ENCODE measurements at regions not wholly inside any gene's neighbourhood (a gene's known extent, or its start where the extent isn't known, plus 50 kb on each side); places are given as distances from the start of the nearest gene placed in this dataset.

GRCh38 chr1:29783508-29784275 lies 547.4 kb downstream of the PTPRU start:
- H3F3A ChIP-seq (ENCODE audit: low read depth) = no peaks in the 10 kb centered on the region

DNA sequence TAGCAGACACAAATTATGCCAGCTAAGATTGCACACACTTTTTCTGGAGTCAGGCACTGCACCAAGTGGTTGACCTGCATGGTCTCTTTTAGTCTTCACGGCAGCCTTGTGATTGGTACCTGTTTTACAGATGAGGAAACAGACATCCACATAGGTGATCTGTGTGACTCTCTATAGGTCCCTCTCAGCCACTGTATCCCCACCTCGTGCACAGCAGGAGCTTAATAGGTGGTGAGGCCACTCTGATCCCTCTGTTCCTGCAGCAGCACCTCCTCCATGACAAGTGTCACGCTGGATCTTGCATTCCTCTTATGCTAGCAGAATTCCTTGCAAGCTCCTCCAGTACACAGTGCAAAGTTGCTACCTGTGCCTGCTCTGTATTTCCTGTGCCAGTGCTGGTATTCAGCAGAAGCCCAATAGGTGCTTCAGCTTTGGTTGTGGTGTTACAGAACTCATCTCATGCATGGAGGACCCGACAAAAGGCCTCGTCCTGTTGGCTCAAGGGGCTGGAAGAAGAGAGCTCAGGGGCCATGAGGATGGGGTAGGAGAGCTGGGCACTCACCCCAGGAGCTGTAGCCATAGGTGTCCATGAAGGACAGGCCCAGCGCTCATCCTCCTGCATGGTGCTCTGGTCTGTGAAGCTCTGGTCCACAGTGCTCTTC lies 546.7 kb downstream of the PTPRU start:
- Histone ChIP-seq H3K79me2 (ENCODE audit: insufficient read depth, low read length) (no peaks in the 10 kb centered on the region), H2AFZ (ENCODE audit: low read length) (no peak overlapping the region), H3K4me1 (ENCODE audit: insufficient read depth, low read length, poor library complexity, severe bottlenecking) (no peaks in the 10 kb centered on the region), H4K20me1 (ENCODE audit: insufficient read depth, low read length, poor library complexity, severe bottlenecking) (no peaks in the 10 kb centered on the region), H3K9me2 (replicated peaks; ENCODE audit: low read depth, low read length) (no peaks in the 10 kb centered on the region), H3K4me3 (ENCODE audit: low read length, poor library complexity, severe bottlenecking) (no peak overlapping the region), H3K36me3 (ENCODE audit: insufficient read depth, low read length) (no peaks in the 10 kb centered on the region), H3K9me3 (ENCODE audit: insufficient read depth, low read depth, low read length) (no peaks in the 10 kb centered on the region), H3K27me3 (ENCODE audit: insufficient read depth, low read length, poor library complexity, severe bottlenecking) (no peaks in the 10 kb centered on the region), H3K4me2 (ENCODE audit: low read depth, low read length, poor library complexity, severe bottlenecking) (no peak overlapping the region), H3K9ac (ENCODE audit: low read depth, low read length, poor library complexity, severe bottlenecking) (no peak overlapping the region), H3F3A (ENCODE audit: low read depth) (no peaks in the 10 kb centered on the region)
- no peak for TF ChIP-seq EZH2phosphoT487 (IDR thresholded peaks at IDR 0.05; ENCODE audit: borderline replicate concordance)
- TF ChIP-seq, protein P1, sequence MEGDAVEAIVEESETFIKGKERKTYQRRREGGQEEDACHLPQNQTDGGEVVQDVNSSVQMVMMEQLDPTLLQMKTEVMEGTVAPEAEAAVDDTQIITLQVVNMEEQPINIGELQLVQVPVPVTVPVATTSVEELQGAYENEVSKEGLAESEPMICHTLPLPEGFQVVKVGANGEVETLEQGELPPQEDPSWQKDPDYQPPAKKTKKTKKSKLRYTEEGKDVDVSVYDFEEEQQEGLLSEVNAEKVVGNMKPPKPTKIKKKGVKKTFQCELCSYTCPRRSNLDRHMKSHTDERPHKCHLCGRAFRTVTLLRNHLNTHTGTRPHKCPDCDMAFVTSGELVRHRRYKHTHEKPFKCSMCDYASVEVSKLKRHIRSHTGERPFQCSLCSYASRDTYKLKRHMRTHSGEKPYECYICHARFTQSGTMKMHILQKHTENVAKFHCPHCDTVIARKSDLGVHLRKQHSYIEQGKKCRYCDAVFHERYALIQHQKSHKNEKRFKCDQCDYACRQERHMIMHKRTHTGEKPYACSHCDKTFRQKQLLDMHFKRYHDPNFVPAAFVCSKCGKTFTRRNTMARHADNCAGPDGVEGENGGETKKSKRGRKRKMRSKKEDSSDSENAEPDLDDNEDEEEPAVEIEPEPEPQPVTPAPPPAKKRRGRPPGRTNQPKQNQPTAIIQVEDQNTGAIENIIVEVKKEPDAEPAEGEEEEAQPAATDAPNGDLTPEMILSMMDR (conservative IDR thresholded peaks at IDR 0.05; ENCODE audit: low read length) = no peak

More at GRCh38 chr1:29783508-29784275, 547.4 kb downstream of the PTPRU start:
- Histone ChIP-seq H3K4me2 (ENCODE audit: low read depth, low read length, poor library complexity, severe bottlenecking) (no peak overlapping the region), H3K9me3 (ENCODE audit: insufficient read depth, low read depth, low read length) (no peaks in the 10 kb centered on the region), H3K9ac (ENCODE audit: low read depth, low read length, poor library complexity, severe bottlenecking) (no peak overlapping the region), H3K36me3 (ENCODE audit: insufficient read depth, low read length) (no peaks in the 10 kb centered on the region), H3K27me3 (ENCODE audit: insufficient read depth, low read length, poor library complexity, severe bottlenecking) (no peaks in the 10 kb centered on the region), H3K79me2 (ENCODE audit: insufficient read depth, low read length) (no peaks in the 10 kb centered on the region), H3K9me2 (replicated peaks; ENCODE audit: low read depth, low read length) (no peaks in the 10 kb centered on the region), H2AFZ (ENCODE audit: low read length) (no peak overlapping the region), H3K4me1 (ENCODE audit: insufficient read depth, low read length, poor library complexity, severe bottlenecking) (no peaks in the 10 kb centered on the region), H3K4me3 (ENCODE audit: low read length, poor library complexity, severe bottlenecking) (no peak overlapping the region), H4K20me1 (ENCODE audit: insufficient read depth, low read length, poor library complexity, severe bottlenecking) (no peaks in the 10 kb centered on the region)
- no peak for TF ChIP-seq EZH2phosphoT487 (IDR thresholded peaks at IDR 0.05; ENCODE audit: borderline replicate concordance)
- TF ChIP-seq, protein P1 (conservative IDR thresholded peaks at IDR 0.05; ENCODE audit: low read length) = no peak

DNA sequence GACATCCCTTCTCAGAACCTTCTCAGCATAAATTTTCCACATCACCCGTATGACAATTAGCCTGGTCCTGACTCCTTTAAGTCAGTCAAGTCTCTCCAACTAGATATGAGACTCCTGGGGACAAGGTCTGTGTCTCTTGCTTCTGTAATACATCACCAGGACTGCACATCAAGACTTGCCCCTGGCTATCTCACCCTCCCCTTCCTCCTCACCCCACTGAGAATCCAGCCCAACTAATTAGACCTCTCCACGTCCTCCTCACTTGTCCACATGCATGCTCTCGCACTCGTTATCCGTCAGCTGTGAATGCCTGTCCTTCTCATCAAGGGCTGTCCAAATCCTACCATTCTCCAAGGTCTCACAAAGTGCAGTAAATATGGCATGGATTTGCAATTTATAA lies 542.8 kb downstream of the PTPRU start:
- H3K9me3 ChIP-seq (ENCODE audit: insufficient read depth, low read depth, low read length) = no peaks in the 10 kb centered on the region
- no peaks in the 10 kb centered on the region for H3F3A ChIP-seq (ENCODE audit: low read depth)
- no peaks in the 10 kb centered on the region for H3K79me2 ChIP-seq (ENCODE audit: insufficient read depth, low read length)
- H3K4me3 ChIP-seq (ENCODE audit: low read length, poor library complexity, severe bottlenecking) = no peak overlapping the region
- TF ChIP-seq, protein P1 (conservative IDR thresholded peaks at IDR 0.05; ENCODE audit: low read length) = no peak
- no peak for TF ChIP-seq EZH2phosphoT487 (IDR thresholded peaks at IDR 0.05; ENCODE audit: borderline replicate concordance)
- no peaks in the 10 kb centered on the region for H3K9me2 ChIP-seq (replicated peaks; ENCODE audit: low read depth, low read length)
- H3K36me3 ChIP-seq (ENCODE audit: insufficient read depth, low read length) = no peaks in the 10 kb centered on the region
- no peak overlapping the region for H3K4me2 ChIP-seq (ENCODE audit: low read depth, low read length, poor library complexity, severe bottlenecking)
- H4K20me1 ChIP-seq (ENCODE audit: insufficient read depth, low read length, poor library complexity, severe bottlenecking) = no peaks in the 10 kb centered on the region
- no peak overlapping the region for H3K9ac ChIP-seq (ENCODE audit: low read depth, low read length, poor library complexity, severe bottlenecking)
- H3K4me1 ChIP-seq (ENCODE audit: insufficient read depth, low read length, poor library complexity, severe bottlenecking) = no peaks in the 10 kb centered on the region
- no peaks in the 10 kb centered on the region for H3K27me3 ChIP-seq (ENCODE audit: insufficient read depth, low read length, poor library complexity, severe bottlenecking)
- H2AFZ ChIP-seq (ENCODE audit: low read length) = no peak overlapping the region
